ENCODE measurements at regions not wholly inside any gene's neighbourhood (a gene's known extent, or its start where the extent isn't known, plus 50 kb on each side); places are given as distances from the start of the nearest gene placed in this dataset.

DNA sequence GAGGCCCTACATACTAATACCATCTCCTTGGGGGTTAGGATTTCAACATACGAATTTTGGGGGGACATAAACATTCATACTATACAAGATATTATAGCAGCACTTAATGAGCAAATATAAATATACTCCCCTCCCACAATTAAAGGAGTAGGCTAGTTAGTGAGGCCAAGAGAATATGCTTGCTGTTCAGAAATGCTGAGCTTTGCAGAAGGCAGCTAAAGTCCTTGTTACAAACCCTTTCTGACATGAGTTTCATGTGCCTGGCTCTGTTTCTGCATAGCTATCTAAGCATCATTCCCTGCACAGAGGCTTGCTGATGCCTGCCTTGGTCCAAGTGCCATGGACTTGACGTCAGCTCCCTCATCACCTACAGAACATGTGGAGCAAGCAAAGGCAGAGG, 73.5 kb downstream of the GP2 start:
- Histone ChIP-seq H3K4me1 (ENCODE audit: control insufficient read depth, extremely low read depth, insufficient read depth, low read length) (no peaks in the 10 kb centered on the region), H3K27me3 (ENCODE audit: control insufficient read depth in 2 of 2, insufficient read depth in 2 of 2, low read length in 2 of 2) (no peaks in the 10 kb centered on the region), H3K9ac (replicated peaks; ENCODE audit: extremely low read depth, insufficient read depth, low read length) (no peak overlapping the region), H2AFZ (ENCODE audit: low read depth, low read length) (no peak overlapping the region), H3K27ac (ENCODE audit: insufficient read depth, low read depth, low read length) (no peak overlapping the region), H3K36me3 (ENCODE audit: control insufficient read depth in 2 of 2, extremely low read depth in 1 of 2, insufficient read depth in 2 of 2, low read length in 2 of 2) (no peaks in the 10 kb centered on the region), H3K4me3 (replicated peaks in 1 of 3; ENCODE audit: insufficient read depth in 1 of 3, low read depth in 1 of 3, low read length in 3 of 3) (no peak overlapping the region), H3K9me1 (replicated peaks; ENCODE audit: control insufficient read depth, extremely low read depth, insufficient read depth, low read length) (no peaks in the 10 kb centered on the region), H3K4me2 (ENCODE audit: insufficient read depth, low read length) (no peak overlapping the region), H3K9me3 (replicated peaks; ENCODE audit: control insufficient read depth, insufficient read depth, low read length) (no peaks in the 10 kb centered on the region), H4K20me1 (replicated peaks; ENCODE audit: control insufficient read depth, extremely low read depth, insufficient read depth, low read length) (no peaks in the 10 kb centered on the region), H3K79me2 (ENCODE audit: control insufficient read depth, insufficient read depth, low read length) (no peaks in the 10 kb centered on the region)
- dilution Hi-C loops (cut with MboI; ENCODE audit: extremely low pct_ligation_motif_present, low sequenced_read_pairs), result no loop called here
- no TSS peak for BruUV-seq (replicated peaks)
- TF ChIP-seq POLR2A (IDR thresholded peaks at IDR 0.05; ENCODE audit: low read depth, low read length), result no peak
- no peak for TF ChIP-seq MYC (IDR thresholded peaks at IDR 0.05; ENCODE audit: low read depth, low read length)
- no peak for TF ChIP-seq POLR2AphosphoS5 (IDR thresholded peaks at IDR 0.05; ENCODE audit: insufficient read depth, low read depth, low read length)
- TF ChIP-seq, protein P1, sequence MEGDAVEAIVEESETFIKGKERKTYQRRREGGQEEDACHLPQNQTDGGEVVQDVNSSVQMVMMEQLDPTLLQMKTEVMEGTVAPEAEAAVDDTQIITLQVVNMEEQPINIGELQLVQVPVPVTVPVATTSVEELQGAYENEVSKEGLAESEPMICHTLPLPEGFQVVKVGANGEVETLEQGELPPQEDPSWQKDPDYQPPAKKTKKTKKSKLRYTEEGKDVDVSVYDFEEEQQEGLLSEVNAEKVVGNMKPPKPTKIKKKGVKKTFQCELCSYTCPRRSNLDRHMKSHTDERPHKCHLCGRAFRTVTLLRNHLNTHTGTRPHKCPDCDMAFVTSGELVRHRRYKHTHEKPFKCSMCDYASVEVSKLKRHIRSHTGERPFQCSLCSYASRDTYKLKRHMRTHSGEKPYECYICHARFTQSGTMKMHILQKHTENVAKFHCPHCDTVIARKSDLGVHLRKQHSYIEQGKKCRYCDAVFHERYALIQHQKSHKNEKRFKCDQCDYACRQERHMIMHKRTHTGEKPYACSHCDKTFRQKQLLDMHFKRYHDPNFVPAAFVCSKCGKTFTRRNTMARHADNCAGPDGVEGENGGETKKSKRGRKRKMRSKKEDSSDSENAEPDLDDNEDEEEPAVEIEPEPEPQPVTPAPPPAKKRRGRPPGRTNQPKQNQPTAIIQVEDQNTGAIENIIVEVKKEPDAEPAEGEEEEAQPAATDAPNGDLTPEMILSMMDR (IDR thresholded peaks at IDR 0.05; ENCODE audit: extremely low read depth in 1 of 2, insufficient read depth in 1 of 2, low read depth in 1 of 2, low read length in 2 of 2), result no peak
- no peak for TF ChIP-seq FOS (IDR thresholded peaks at IDR 0.05; ENCODE audit: borderline replicate concordance, insufficient read depth, low read length)
- no peak for TF ChIP-seq GATA2 (IDR thresholded peaks at IDR 0.05; ENCODE audit: insufficient read depth, insufficient read length, low read depth, low read length)
- no peak for FAIRE-seq
- POLR2A ChIA-PET, result no interaction called here
- no peak for DNase-seq (ENCODE audit: low read depth, low spot score)
- intact Hi-C loops (cut with micrococcal nuclease), result no loop called here
- CTCF ChIA-PET, result no interaction called here

DNA sequence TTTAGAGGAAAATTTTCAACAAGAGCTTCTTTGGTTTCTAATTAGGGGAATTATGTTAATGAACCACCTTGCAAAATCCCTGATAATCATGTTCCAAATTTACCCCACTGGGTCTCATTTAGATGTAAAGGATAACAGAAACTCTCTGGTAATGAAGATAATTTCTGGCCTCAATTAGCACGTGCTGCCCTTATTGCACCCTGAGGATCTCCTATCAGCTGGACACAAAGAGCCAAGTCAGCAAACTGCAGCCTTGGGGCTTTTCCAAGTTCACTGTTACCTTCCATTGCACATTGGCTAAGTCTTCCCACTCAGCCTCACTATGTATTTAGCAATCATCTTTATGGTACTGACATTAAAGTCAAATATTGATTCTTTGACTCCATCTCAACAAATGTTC, 78.1 kb downstream of the GP2 start:
- dilution Hi-C loops (cut with MboI; ENCODE audit: extremely low pct_ligation_motif_present, low sequenced_read_pairs) (no loop called here), intact Hi-C loops (cut with micrococcal nuclease) (no loop called here)
- CTCF ChIA-PET, result no interaction called here
- H3K27ac ChIP-seq (ENCODE audit: insufficient read depth, low read depth, low read length), result no peak overlapping the region
- POLR2A ChIA-PET, result no interaction called here
- H3K79me2 ChIP-seq (ENCODE audit: control insufficient read depth, insufficient read depth, low read length), result no peaks in the 10 kb centered on the region
- no peaks in the 10 kb centered on the region for H3K9me3 ChIP-seq (replicated peaks; ENCODE audit: control insufficient read depth, insufficient read depth, low read length)
- TF ChIP-seq, protein P1 (IDR thresholded peaks at IDR 0.05; ENCODE audit: extremely low read depth in 1 of 2, insufficient read depth in 1 of 2, low read depth in 1 of 2, low read length in 2 of 2), result no peak
- TF ChIP-seq GATA2 (IDR thresholded peaks at IDR 0.05; ENCODE audit: insufficient read depth, insufficient read length, low read depth, low read length) (no peak), FOS (IDR thresholded peaks at IDR 0.05; ENCODE audit: borderline replicate concordance, insufficient read depth, low read length) (no peak), POLR2A (IDR thresholded peaks at IDR 0.05; ENCODE audit: low read depth, low read length) (no peak)
- TF ChIP-seq, protein P2, sequence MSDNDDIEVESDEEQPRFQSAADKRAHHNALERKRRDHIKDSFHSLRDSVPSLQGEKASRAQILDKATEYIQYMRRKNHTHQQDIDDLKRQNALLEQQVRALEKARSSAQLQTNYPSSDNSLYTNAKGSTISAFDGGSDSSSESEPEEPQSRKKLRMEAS (IDR thresholded peaks at IDR 0.05; ENCODE audit: insufficient read depth, insufficient read length), result no peak
- no peak overlapping the region for H3K4me2 ChIP-seq (ENCODE audit: insufficient read depth, low read length)
- no peaks in the 10 kb centered on the region for H3K9me1 ChIP-seq (replicated peaks; ENCODE audit: control insufficient read depth, extremely low read depth, insufficient read depth, low read length)
- no peak overlapping the region for H2AFZ ChIP-seq (ENCODE audit: low read depth, low read length)
- no TSS peak for BruUV-seq (replicated peaks)
- H3K36me3 ChIP-seq (ENCODE audit: control insufficient read depth in 2 of 2, extremely low read depth in 1 of 2, insufficient read depth in 2 of 2, low read length in 2 of 2), result no peaks in the 10 kb centered on the region
- DNase-seq (ENCODE audit: low read depth, low spot score) (no peak), FAIRE-seq (no peak)
- H3K4me1 ChIP-seq (ENCODE audit: control insufficient read depth, extremely low read depth, insufficient read depth, low read length), result no peaks in the 10 kb centered on the region
- no peak overlapping the region for H3K4me3 ChIP-seq (replicated peaks in 1 of 3; ENCODE audit: insufficient read depth in 1 of 3, low read depth in 1 of 3, low read length in 3 of 3)
- H3K27me3 ChIP-seq (ENCODE audit: control insufficient read depth in 2 of 2, insufficient read depth in 2 of 2, low read length in 2 of 2), result no peaks in the 10 kb centered on the region
- no peaks in the 10 kb centered on the region for H4K20me1 ChIP-seq (replicated peaks; ENCODE audit: control insufficient read depth, extremely low read depth, insufficient read depth, low read length)
- H3K9ac ChIP-seq (replicated peaks; ENCODE audit: extremely low read depth, insufficient read depth, low read length), result no peak overlapping the region
